H1 (cell line): ENCODE measurements at regions not wholly inside any gene's neighbourhood (a gene's known extent, or its start where the extent isn't known, plus 50 kb on each side); places are given as distances from the start of the nearest gene placed in this dataset.

ENCODE experiments used
- CTCF ChIP-seq, 3 experiments: IDR thresholded peaks; 1 replicate in 2 of 3; 2 replicates in 1 of 3; pipeline versions ENCODE4 v1.5.1 to v1.6.1; 2011; ENCODE audit warnings: low read length in 3 of 3, mild to moderate bottlenecking in 3 of 3, inconsistent platforms in 2 of 3, low read depth in 1 of 3, moderate library complexity in 1 of 3; ENCODE audit not compliant: insufficient read depth in 1 of 3; ENCODE audit errors: control extremely low read depth in 1 of 3
- HDAC6 ChIP-seq: IDR thresholded peaks from one replicate; pipeline ENCODE4 v1.7.1; 2012; ENCODE audit warnings: low read depth, mild to moderate bottlenecking, inconsistent platforms, low read length, moderate library complexity
- NANOG ChIP-seq: IDR thresholded peaks from 2 replicates; pipeline ENCODE4 v1.6.1; 2011; ENCODE audit warnings: low read length, low read depth, mild to moderate bottlenecking, inconsistent platforms; ENCODE audit not compliant: insufficient read depth, poor library complexity, severe bottlenecking
- RBBP5 ChIP-seq: IDR thresholded peaks from 2 replicates; pipeline ENCODE4 v1.7.1; 2012; ENCODE audit warnings: low read depth, mild to moderate bottlenecking, inconsistent platforms, low read length, moderate library complexity, borderline replicate concordance
- RNF2 ChIP-seq: fragments of 200-900, 300-1000 bp; sonication (generic); IDR thresholded peaks from 2 replicates; pipeline ENCODE4 v1.7.1; 2016; ENCODE audit warnings: borderline replicate concordance, low read depth, mild to moderate bottlenecking, antibody characterized with exemption, low read length; ENCODE audit not compliant: poor library complexity, severe bottlenecking; ENCODE audit errors: missing control alignments
- SP1 ChIP-seq: IDR thresholded peaks from 2 replicates; pipeline ENCODE4 v1.6.1; 2011; ENCODE audit warnings: low read depth, low read length
- TF ChIP-seq, protein P1 (sequence below): fragments of 300-600 bp; sonication (generic); IDR thresholded peaks from 2 replicates; pipeline ENCODE4 v1.7.1; 2012; ENCODE audit warnings: low read length, moderate library complexity, mild to moderate bottlenecking, inconsistent platforms; ENCODE audit not compliant: insufficient replicate concordance

GRCh38 chr18:27461957-27462356 lies 276.8 kb upstream of the CHST9 start (continued):
- TF ChIP-seq, protein P1, sequence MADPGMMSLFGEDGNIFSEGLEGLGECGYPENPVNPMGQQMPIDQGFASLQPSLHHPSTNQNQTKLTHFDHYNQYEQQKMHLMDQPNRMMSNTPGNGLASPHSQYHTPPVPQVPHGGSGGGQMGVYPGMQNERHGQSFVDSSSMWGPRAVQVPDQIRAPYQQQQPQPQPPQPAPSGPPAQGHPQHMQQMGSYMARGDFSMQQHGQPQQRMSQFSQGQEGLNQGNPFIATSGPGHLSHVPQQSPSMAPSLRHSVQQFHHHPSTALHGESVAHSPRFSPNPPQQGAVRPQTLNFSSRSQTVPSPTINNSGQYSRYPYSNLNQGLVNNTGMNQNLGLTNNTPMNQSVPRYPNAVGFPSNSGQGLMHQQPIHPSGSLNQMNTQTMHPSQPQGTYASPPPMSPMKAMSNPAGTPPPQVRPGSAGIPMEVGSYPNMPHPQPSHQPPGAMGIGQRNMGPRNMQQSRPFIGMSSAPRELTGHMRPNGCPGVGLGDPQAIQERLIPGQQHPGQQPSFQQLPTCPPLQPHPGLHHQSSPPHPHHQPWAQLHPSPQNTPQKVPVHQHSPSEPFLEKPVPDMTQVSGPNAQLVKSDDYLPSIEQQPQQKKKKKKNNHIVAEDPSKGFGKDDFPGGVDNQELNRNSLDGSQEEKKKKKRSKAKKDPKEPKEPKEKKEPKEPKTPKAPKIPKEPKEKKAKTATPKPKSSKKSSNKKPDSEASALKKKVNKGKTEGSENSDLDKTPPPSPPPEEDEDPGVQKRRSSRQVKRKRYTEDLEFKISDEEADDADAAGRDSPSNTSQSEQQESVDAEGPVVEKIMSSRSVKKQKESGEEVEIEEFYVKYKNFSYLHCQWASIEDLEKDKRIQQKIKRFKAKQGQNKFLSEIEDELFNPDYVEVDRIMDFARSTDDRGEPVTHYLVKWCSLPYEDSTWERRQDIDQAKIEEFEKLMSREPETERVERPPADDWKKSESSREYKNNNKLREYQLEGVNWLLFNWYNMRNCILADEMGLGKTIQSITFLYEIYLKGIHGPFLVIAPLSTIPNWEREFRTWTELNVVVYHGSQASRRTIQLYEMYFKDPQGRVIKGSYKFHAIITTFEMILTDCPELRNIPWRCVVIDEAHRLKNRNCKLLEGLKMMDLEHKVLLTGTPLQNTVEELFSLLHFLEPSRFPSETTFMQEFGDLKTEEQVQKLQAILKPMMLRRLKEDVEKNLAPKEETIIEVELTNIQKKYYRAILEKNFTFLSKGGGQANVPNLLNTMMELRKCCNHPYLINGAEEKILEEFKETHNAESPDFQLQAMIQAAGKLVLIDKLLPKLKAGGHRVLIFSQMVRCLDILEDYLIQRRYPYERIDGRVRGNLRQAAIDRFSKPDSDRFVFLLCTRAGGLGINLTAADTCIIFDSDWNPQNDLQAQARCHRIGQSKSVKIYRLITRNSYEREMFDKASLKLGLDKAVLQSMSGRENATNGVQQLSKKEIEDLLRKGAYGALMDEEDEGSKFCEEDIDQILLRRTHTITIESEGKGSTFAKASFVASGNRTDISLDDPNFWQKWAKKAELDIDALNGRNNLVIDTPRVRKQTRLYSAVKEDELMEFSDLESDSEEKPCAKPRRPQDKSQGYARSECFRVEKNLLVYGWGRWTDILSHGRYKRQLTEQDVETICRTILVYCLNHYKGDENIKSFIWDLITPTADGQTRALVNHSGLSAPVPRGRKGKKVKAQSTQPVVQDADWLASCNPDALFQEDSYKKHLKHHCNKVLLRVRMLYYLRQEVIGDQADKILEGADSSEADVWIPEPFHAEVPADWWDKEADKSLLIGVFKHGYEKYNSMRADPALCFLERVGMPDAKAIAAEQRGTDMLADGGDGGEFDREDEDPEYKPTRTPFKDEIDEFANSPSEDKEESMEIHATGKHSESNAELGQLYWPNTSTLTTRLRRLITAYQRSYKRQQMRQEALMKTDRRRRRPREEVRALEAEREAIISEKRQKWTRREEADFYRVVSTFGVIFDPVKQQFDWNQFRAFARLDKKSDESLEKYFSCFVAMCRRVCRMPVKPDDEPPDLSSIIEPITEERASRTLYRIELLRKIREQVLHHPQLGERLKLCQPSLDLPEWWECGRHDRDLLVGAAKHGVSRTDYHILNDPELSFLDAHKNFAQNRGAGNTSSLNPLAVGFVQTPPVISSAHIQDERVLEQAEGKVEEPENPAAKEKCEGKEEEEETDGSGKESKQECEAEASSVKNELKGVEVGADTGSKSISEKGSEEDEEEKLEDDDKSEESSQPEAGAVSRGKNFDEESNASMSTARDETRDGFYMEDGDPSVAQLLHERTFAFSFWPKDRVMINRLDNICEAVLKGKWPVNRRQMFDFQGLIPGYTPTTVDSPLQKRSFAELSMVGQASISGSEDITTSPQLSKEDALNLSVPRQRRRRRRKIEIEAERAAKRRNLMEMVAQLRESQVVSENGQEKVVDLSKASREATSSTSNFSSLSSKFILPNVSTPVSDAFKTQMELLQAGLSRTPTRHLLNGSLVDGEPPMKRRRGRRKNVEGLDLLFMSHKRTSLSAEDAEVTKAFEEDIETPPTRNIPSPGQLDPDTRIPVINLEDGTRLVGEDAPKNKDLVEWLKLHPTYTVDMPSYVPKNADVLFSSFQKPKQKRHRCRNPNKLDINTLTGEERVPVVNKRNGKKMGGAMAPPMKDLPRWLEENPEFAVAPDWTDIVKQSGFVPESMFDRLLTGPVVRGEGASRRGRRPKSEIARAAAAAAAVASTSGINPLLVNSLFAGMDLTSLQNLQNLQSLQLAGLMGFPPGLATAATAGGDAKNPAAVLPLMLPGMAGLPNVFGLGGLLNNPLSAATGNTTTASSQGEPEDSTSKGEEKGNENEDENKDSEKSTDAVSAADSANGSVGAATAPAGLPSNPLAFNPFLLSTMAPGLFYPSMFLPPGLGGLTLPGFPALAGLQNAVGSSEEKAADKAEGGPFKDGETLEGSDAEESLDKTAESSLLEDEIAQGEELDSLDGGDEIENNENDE: no peak
- TF ChIP-seq NANOG (no peak), SP1 (no peak), HDAC6 (no peak), CTCF (IDR thresholded peaks at IDR 0.05; ENCODE audit: control extremely low read depth in 1 of 3, insufficient read depth in 1 of 3, low read depth in 1 of 3, low read length in 3 of 3) (no peak), RBBP5 (no peak), RNF2 (no peak)
